ENCODE measurements at regions not wholly inside any gene's neighbourhood (a gene's known extent, or its start where the extent isn't known, plus 50 kb on each side); places are given as distances from the start of the nearest gene placed in this dataset.

- TF ChIP-seq CTCF (IDR thresholded peaks at IDR 0.05; ENCODE audit: extremely low read depth in 1 of 2, insufficient read depth in 1 of 2, low read depth in 1 of 2, low read length in 2 of 2) (no peak), GATA2 (IDR thresholded peaks at IDR 0.05; ENCODE audit: insufficient read depth, insufficient read length, low read depth, low read length) (no peak), JUN (IDR thresholded peaks at IDR 0.05; ENCODE audit: borderline replicate concordance, insufficient read depth, insufficient read length, low read depth) (no peak), POLR2AphosphoS5 (IDR thresholded peaks at IDR 0.05; ENCODE audit: insufficient read depth, low read depth, low read length) (no peak), EZH2 (IDR thresholded peaks at IDR 0.05; ENCODE audit: borderline replicate concordance, low read depth, low read length, severe bottlenecking) (no peak), MAX (IDR thresholded peaks at IDR 0.05; ENCODE audit: insufficient read depth, insufficient read length) (no peak), POLR2A (IDR thresholded peaks at IDR 0.05; ENCODE audit: low read depth, low read length) (no peak), MYC (IDR thresholded peaks at IDR 0.05; ENCODE audit: low read depth, low read length) (no peak), FOS (IDR thresholded peaks at IDR 0.05; ENCODE audit: borderline replicate concordance, insufficient read depth, low read length) (no peak)
Observed at GRCh38 chr12:12007713-12008231, 63.0 kb upstream of the BCL2L14 start.
